GM12872 (cell line): ENCODE measurements at regions not wholly inside any gene's neighbourhood (a gene's known extent, or its start where the extent isn't known, plus 50 kb on each side); places are given as distances from the start of the nearest gene placed in this dataset.

Experiments
- CTCF ChIP-seq: IDR thresholded peaks from 3 replicates; pipeline ENCODE4 v1.5.1; 2011; ENCODE audit warnings: low read depth, mild to moderate bottlenecking, low read length, moderate library complexity; ENCODE audit not compliant: insufficient read depth

GRCh38 chr11:98940913-98941312, 79.8 kb upstream of the CNTN5 start:
- TF ChIP-seq CTCF, result no peak

GRCh38 chr11:98944461-98944860, 76.3 kb upstream of the CNTN5 start:
- no peak for TF ChIP-seq CTCF

- no peak for TF ChIP-seq CTCF
Observed at GRCh38 chr11:98952107-98952506, 68.6 kb upstream of the CNTN5 start.

- no peak for TF ChIP-seq CTCF
Observed at GRCh38 chr11:98955551-98955950, 65.2 kb upstream of the CNTN5 start.

- no peak for TF ChIP-seq CTCF
Observed at GRCh38 chr11:98964146-98964545, 56.6 kb upstream of the CNTN5 start.

- TF ChIP-seq CTCF, result no peak
Observed at GRCh38 chr11:98965358-98965757, 55.4 kb upstream of the CNTN5 start.

- TF ChIP-seq CTCF, result no peak
Observed at GRCh38 chr11:98965775-98966174, 55.0 kb upstream of the CNTN5 start.

GRCh38 chr11:98967005-98967404, 53.7 kb upstream of the CNTN5 start:
- no peak for TF ChIP-seq CTCF
